ENCODE measurements at regions not wholly inside any gene's neighbourhood (a gene's known extent, or its start where the extent isn't known, plus 50 kb on each side); places are given as distances from the start of the nearest gene placed in this dataset.

GRCh38 chr11:112421879-112422278 lies 161.2 kb upstream of the PLET1 start:
- no peak for TF ChIP-seq CTCF (IDR thresholded peaks at IDR 0.05; ENCODE audit: insufficient read depth, low read depth, low read length, missing control alignments)
- H3K4me3 ChIP-seq (ENCODE audit: low read depth, low read length), result no peak overlapping the region
- DNase-seq (ENCODE audit: low read depth), result no peak

GRCh38 chr11:112425121-112425520 lies 164.5 kb upstream of the PLET1 start:
- H3K4me3 ChIP-seq (ENCODE audit: low read depth, low read length), result no peak overlapping the region
- TF ChIP-seq CTCF (IDR thresholded peaks at IDR 0.05; ENCODE audit: insufficient read depth, low read depth, low read length, missing control alignments), result no peak
- DNase-seq (ENCODE audit: low read depth), result no peak

- DNase-seq (ENCODE audit: low read depth), result no peak
- H3K4me3 ChIP-seq (ENCODE audit: low read depth, low read length), result no peak overlapping the region
- no peak for TF ChIP-seq CTCF (IDR thresholded peaks at IDR 0.05; ENCODE audit: insufficient read depth, low read depth, low read length, missing control alignments)
These were observed 176.4 kb upstream of the PLET1 start for GRCh38 chr11:112437096-112437495.

- DNase-seq (ENCODE audit: low read depth), result no peak
- TF ChIP-seq CTCF (IDR thresholded peaks at IDR 0.05; ENCODE audit: insufficient read depth, low read depth, low read length, missing control alignments), result no peak
- no peak overlapping the region for H3K4me3 ChIP-seq (ENCODE audit: low read depth, low read length)
These were observed 179.0 kb upstream of the PLET1 start for GRCh38 chr11:112439614-112440013.

GRCh38 chr11:112440518-112440917 lies 179.9 kb upstream of the PLET1 start:
- DNase-seq (ENCODE audit: low read depth), result peak; percentile 10
- TF ChIP-seq CTCF (IDR thresholded peaks at IDR 0.05; ENCODE audit: insufficient read depth, low read depth, low read length, missing control alignments), result no peak
- H3K4me3 ChIP-seq (ENCODE audit: low read depth, low read length), result no peak overlapping the region

GRCh38 chr11:112448168-112448567 lies 187.5 kb upstream of the PLET1 start:
- no peak for TF ChIP-seq CTCF (IDR thresholded peaks at IDR 0.05; ENCODE audit: insufficient read depth, low read depth, low read length, missing control alignments)
- no peak for DNase-seq (ENCODE audit: low read depth)
- no peak overlapping the region for H3K4me3 ChIP-seq (ENCODE audit: low read depth, low read length)

GRCh38 chr11:112448806-112449205 lies 188.1 kb upstream of the PLET1 start:
- TF ChIP-seq CTCF (IDR thresholded peaks at IDR 0.05; ENCODE audit: insufficient read depth, low read depth, low read length, missing control alignments), result no peak
- DNase-seq (ENCODE audit: low read depth), result no peak
- H3K4me3 ChIP-seq (ENCODE audit: low read depth, low read length), result no peak overlapping the region
